GM19238 (cell line): ENCODE measurements at regions not wholly inside any gene's neighbourhood (a gene's known extent, or its start where the extent isn't known, plus 50 kb on each side); places are given as distances from the start of the nearest gene placed in this dataset.

Experiments
- DNase-seq: peaks from one replicate; pipeline ENCODE4 v3.0.0; 2011; ENCODE audit warnings: low spot score; ENCODE audit not compliant: insufficient read length

GRCh38 chr11:27860811-27861210 is 160.6 kb upstream of the BDNF start:
- DNase-seq = no peak

DNA sequence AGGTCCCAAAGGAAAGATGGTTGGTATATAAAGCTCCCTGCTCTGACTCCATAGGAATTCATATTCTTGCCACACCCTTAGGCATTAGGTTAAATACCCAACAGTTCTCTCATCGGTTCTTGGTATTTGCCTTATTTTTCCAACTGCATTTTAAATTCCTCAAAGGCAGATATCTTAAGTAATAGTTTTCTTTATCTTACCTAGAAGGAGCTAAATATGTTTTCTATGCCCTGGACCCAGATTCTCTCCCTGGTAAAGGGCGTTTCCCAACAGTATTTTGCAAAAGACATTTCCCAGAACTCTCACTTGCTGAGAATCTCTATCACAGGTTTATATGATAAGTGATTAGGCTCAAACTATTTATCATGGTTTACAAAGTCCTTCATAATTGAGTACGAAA is 158.6 kb upstream of the BDNF start:
- no peak for DNase-seq

DNA sequence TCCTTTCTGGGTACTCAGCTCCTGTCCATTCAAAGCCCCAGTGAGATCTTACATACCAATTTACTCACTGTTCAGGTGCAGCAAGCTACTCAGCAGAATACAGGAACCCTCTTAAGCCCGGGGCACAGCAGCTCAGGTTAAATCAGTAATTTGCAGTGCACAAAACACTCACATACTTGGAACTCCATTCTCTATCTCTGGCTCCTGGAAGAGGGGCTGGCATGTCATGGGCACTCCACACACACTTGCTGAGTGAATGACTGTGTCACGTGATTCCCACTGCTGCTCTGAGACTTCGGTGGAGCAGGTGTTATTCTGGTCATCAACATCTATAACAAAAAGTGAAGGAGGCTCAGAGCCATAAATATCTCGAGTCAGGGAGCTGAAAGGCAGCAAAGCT is 157.3 kb upstream of the BDNF start:
- no peak for DNase-seq

DNA sequence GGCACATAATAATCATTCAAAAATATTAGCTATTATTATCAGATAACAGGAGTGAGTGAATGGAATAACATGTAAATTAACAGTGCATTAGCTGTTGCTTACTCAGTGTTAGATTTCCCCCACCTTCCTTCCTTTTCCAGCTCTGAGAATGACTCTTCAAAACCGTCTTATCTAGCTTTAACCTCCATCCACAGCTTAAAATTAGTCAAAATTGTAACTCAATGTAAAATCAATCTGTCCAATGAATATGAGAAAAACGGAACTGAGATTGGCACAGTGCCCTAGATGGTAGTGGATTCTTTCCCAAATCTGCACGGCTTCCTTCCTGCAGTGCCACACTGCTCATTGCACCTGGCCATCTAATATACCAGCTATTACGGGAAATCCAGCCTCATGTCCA is 156.8 kb upstream of the BDNF start:
- no peak for DNase-seq

DNA sequence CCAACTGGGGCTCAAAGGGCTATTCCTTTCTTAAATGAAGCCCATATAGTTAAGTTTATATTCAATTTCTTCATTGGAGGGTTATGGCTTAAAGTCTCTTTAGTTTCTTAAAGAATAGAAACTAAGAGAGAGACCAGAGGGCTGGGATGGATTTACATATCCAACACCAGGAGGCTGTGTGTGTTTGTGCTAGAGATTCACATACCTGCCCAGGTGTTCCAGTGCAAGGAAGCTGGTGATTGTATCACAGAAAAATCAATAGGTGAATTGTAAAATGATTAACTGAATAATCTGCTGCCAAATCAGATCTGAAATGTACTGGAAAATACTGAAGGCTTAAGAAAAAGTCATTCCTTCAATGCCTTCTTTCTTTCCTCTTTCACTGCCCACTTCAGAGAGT is 148.2 kb upstream of the BDNF start:
- DNase-seq = no peak

DNA sequence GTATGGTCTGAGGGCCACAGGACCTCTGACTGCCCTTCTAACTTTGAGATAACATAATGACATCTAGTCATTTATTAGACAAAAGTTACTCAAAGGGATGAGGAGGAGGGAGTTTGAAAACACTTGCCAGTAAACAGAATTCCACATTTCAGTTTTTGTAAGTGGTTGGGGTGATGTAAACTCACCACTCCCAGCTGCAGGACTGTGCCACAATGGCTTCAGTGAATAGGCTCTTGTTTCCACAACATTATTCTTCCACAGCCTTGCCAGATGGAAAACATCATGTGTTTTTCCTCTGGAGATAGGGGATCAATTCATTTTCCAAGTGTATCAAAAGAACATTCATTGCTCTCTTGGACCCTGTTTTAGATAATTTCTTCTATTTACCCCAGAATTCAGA is 147.2 kb upstream of the BDNF start:
- DNase-seq = no peak

- DNase-seq = no peak
These were observed 142.0 kb upstream of the BDNF start for GRCh38 chr11:27842290-27842689.

GRCh38 chr11:27841023-27841422 is 140.8 kb upstream of the BDNF start:
- no peak for DNase-seq

DNA sequence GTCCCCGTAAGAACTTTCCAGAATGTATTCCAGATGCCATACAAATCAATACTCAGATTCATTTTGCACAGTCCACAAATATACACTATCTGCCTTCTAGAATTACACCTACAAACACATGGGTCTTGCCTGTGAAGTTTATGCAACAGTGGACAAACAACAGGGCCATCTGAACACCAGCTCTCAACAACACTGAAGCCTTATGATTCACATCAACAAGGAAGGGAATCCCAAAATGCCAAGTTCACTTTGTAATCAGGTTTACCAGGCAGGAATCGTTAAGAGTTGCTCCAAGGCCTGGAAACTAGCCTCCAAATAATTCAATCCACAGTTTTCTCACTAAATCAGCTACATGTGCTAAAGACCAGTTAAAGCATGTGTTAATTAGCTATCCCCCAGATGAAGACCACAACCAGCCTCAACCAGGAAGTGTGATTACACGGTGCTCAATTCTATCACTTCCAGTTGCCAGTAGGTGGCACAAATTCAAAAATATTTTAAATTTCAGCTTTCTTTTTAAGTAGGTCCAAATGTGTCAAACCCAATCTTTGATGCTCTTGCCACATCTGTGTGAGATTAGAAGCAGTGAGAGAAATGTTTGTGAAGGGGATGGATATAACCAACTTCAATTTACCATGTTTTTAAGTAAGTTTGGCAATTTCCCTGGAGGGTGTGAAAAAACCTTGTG is 139.1 kb upstream of the BDNF start:
- no peak for DNase-seq

DNA sequence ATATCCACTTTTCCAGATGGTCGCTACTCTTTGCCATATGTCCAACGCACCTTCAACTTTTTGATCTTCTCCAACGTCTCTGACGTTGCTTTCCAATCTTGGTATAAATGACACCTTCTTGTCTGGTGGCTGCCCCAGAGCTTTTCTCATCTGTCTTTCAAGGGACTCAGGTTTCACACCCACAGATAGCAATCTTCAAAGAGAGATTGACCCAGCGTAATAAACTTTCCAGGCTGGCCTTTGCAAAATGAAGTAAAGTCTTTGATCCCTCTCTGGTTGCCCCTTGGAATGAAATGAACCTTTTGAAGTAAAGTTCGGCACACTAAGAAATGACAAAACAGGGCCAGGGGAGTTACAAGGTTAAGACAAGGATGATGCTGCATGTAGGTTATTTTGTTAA is 138.4 kb upstream of the BDNF start:
- DNase-seq = no peak

DNA sequence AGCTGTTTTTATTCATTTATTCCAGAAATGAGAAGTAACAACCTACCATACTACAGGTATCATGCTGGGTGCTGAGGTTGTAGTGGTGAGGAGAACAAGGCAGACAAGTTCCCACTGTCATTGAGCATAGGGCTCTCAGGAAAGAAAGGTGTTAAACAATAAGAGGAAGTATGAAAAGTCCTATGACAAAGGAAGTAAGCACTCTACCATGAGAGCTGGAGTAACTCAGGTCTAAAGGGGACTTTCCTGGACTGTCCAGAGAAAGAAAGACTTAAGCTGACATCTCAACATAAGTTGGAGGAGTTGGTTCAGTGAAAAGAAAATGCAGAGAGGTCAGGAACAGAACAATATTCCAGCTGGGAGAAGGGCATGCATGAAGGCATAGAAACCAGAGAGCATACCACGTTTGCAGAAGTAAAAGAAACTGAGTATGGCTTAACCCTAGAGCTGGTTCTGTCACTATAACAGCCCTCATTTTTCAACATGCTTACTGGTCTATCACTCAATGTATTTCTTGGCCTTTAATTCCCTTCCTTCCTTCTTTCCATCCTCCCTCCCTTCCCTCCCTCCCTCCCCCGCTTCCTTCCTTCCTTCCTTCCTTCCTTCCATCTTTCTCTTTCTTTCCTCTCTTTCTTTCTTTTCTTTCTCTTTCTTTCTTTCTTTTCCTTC is 137.8 kb upstream of the BDNF start:
- DNase-seq = peak; percentile 7

DNA sequence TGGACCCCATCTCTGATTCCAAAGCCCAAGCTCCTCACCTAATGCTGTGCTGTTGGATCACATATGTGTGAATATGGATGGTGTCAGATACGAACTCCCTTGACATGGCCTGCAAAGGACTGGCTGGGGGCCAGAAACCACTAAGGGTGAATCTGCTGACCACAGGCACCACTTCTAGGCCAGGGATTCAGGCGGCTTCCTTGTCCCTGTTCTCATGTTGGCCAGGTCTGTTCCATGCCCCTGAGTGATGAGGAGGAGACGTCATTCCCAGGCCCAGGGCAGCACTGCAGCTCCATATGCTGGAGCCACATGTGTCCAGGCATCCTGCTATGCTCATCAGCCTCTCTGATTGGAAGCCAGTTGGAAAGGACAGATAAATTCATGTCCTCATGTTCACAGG is 130.0 kb upstream of the BDNF start:
- no peak for DNase-seq

DNA sequence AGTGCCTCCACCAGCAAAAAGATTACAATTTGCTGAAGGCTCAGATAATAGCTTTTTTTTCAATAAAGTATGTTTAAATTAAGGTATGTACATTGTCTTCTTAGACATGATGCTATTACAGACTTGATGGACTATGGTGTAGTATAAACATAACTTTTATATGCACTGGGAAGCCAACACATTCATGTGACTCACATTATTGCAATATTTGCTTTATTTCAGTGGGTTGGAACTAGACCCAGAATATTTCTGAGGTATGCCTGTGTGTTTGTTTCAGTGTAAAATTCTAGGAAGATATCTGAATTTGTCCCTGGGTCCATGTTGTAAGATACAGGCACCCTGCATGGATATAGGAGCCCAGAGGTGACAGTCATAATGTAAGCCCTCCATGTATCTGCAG is 120.0 kb upstream of the BDNF start:
- no peak for DNase-seq

GRCh38 chr11:27816197-27816596 is 115.9 kb upstream of the BDNF start:
- no peak for DNase-seq

DNA sequence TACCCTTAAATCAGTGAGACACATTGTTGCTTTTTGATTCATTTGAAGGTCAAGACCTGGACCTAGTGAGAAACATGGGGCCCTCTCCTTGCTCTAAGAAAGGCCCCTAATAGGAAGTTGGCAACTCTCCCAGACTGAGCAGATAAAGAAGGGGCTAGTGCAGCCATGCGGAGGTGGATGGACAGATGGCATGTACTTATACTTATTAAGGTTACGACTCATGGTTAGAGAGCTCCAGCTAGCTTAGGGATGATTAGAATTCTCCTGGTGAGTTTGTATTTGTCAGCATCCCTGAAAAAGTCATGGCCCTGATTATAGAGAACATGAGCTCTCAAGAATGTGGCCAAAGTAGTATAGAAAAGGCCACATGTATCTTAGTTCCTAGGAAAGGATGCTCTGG is 112.1 kb upstream of the BDNF start:
- no peak for DNase-seq

DNA sequence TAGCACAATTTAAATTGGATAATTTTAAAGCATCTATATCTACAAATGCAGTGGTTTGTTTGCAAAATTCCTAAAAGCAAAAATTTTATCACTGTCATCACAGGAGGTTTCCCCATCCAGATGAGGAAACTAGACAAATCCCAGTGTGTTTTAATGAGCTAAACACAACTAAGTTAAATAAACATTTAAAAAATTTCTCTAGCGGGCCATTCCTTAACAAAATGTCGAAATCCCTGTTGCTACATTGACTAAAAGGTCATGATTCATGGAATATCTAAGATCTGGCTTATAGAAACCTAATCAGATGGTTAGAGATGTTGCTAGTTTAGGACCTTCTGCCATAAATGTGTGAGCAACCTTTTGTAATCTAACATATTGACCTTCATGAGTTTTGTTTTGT is 107.3 kb upstream of the BDNF start:
- DNase-seq = no peak

GRCh38 chr11:27806122-27806521 is 105.9 kb upstream of the BDNF start:
- no peak for DNase-seq

DNA sequence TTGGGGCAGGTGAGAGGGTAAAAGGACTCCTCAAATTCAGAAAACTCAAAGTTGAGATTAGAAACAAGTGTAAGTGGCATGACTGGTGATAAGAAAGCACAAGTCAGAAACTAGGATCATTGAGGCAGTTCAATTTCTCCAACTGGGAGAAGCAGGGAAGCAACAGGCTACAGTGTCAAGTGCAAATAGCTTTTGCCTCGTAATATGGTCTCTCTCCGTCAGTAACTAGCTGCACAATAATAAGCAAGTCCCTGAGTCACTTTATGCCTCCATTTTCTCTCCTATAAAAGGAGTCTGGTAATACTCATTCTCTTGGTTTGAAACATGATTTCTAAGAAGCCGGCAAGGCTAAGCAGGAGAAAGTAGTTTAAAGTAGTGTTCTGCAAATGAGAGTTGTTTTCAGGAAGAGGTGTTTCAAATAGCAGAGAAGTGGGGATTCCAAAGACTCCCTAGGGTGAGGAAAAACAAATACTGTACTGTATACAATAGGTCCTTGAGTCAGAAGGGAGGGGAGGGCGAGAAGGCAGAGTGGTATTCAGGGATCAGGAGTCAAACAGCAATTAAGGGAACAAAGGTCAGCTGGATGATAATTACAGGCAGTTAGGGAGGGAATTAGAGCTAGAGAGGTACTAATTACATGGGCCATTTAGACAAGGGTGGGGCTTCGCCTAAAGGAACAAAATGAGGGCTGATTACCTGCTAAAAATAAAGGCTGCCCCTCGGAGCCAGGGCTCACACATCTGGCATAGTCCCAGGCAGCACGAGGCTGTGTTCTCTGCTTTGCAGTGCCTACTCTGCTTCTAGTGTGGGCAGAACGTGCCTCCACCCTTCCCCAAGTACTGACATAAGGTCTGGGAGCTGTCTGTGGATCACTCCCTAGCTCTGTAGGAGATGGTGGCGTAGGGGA is 96.0 kb upstream of the BDNF start:
- DNase-seq = no peak

GRCh38 chr11:27786864-27787263 is 86.6 kb upstream of the BDNF start:
- no peak for DNase-seq

- DNase-seq = no peak
These were observed 86.1 kb upstream of the BDNF start for GRCh38 chr11:27786331-27786730.

DNA sequence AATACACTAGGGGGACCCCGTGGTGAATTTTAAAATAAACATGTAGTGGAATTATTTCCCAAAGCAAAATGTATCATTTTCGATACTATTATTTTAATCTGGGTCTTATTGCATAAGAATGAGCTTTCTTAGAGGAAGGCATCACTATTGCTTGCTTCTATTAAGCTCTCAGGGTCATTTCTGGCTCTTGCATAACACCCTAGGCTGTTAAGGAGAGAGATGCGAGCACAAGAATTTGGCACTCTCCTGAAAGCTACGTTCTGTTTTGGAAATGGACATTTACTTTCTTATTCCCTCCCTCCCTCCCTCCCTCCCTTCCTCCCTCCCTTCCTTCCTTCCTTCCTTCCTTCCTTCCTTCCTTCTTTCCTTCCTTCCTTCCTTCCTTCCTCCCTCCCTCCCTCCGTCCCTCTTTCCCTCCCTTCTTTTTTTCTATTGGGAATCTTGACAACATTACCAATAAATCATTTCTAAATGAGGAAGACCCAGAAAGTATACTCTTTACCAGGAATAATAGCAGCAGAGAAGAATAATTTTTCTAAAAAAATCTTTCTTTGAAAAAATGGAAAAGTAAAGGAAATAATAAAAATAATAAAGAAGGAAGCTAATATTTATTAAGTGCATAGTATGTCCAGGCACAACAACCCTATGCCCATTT is 83.6 kb upstream of the BDNF start:
- DNase-seq = no peak

- no peak for DNase-seq
These were observed 76.8 kb upstream of the BDNF start for GRCh38 chr11:27777033-27777432.
